ENCODE measurements at regions not wholly inside any gene's neighbourhood (a gene's known extent, or its start where the extent isn't known, plus 50 kb on each side); places are given as distances from the start of the nearest gene placed in this dataset.

GRCh38 chr16:74183601-74184360 is 112.8 kb upstream of the PSMD7 start:
- H3K4me3 Mint-ChIP-seq, result no peak overlapping the region

GRCh38 chr16:74169687-74170376 is 126.8 kb upstream of the PSMD7 start:
- TF ChIP-seq, protein P1, sequence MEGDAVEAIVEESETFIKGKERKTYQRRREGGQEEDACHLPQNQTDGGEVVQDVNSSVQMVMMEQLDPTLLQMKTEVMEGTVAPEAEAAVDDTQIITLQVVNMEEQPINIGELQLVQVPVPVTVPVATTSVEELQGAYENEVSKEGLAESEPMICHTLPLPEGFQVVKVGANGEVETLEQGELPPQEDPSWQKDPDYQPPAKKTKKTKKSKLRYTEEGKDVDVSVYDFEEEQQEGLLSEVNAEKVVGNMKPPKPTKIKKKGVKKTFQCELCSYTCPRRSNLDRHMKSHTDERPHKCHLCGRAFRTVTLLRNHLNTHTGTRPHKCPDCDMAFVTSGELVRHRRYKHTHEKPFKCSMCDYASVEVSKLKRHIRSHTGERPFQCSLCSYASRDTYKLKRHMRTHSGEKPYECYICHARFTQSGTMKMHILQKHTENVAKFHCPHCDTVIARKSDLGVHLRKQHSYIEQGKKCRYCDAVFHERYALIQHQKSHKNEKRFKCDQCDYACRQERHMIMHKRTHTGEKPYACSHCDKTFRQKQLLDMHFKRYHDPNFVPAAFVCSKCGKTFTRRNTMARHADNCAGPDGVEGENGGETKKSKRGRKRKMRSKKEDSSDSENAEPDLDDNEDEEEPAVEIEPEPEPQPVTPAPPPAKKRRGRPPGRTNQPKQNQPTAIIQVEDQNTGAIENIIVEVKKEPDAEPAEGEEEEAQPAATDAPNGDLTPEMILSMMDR (conservative IDR thresholded peaks at IDR 0.05), result no peak
- peak overlapping the region; percentile 35 for H3K27ac Mint-ChIP-seq
- no peaks in the 10 kb centered on the region for H3K36me3 Mint-ChIP-seq
- no peaks in the 10 kb centered on the region for H3K27me3 Mint-ChIP-seq
- H3K4me3 Mint-ChIP-seq, result peak overlapping the region; percentile 46
- H3K9me3 Mint-ChIP-seq, result no peaks in the 10 kb centered on the region
- no peak for DNase-seq (ENCODE audit: extremely low spot score, unreplicated experiment)
- peaks cover 20% of the 10 kb centered on the region for H3K4me1 Mint-ChIP-seq (ENCODE audit: unreplicated experiment)

More at GRCh38 chr16:74183601-74184360, 112.8 kb upstream of the PSMD7 start:
- H3K4me1 Mint-ChIP-seq (ENCODE audit: unreplicated experiment), result peaks cover 10% of the 10 kb centered on the region
- H3K9me3 Mint-ChIP-seq, result peaks cover 12% of the 10 kb centered on the region
- TF ChIP-seq, protein P1 (conservative IDR thresholded peaks at IDR 0.05), result no peak
- no peaks in the 10 kb centered on the region for H3K27me3 Mint-ChIP-seq
- no peak overlapping the region for H3K27ac Mint-ChIP-seq
- no peak for DNase-seq (ENCODE audit: extremely low spot score, unreplicated experiment)
- H3K36me3 Mint-ChIP-seq, result no peaks in the 10 kb centered on the region

- H3K36me3 Mint-ChIP-seq, result no peaks in the 10 kb centered on the region
Observed at GRCh38 chr16:74169066-74169465, 127.5 kb upstream of the PSMD7 start.

GRCh38 chr16:74168445-74168844 is 128.2 kb upstream of the PSMD7 start:
- DNase-seq (ENCODE audit: extremely low spot score, unreplicated experiment), result no peak
- Mint-ChIP-seq H3K27ac (no peak overlapping the region), H3K9me3 (no peaks in the 10 kb centered on the region), H3K4me1 (ENCODE audit: unreplicated experiment) (peaks cover 20% of the 10 kb centered on the region), H3K27me3 (no peaks in the 10 kb centered on the region), H3K36me3 (no peaks in the 10 kb centered on the region), H3K4me3 (no peak overlapping the region)
- TF ChIP-seq, protein P1 (conservative IDR thresholded peaks at IDR 0.05), result no peak

More at GRCh38 chr16:74169066-74169465, 127.5 kb upstream of the PSMD7 start:
- Mint-ChIP-seq H3K27ac (no peak overlapping the region), H3K4me1 (ENCODE audit: unreplicated experiment) (peaks cover 20% of the 10 kb centered on the region), H3K9me3 (no peaks in the 10 kb centered on the region), H3K27me3 (no peaks in the 10 kb centered on the region), H3K4me3 (no peak overlapping the region)
- no peak for DNase-seq (ENCODE audit: extremely low spot score, unreplicated experiment)
- TF ChIP-seq, protein P1 (conservative IDR thresholded peaks at IDR 0.05), result no peak

DNA sequence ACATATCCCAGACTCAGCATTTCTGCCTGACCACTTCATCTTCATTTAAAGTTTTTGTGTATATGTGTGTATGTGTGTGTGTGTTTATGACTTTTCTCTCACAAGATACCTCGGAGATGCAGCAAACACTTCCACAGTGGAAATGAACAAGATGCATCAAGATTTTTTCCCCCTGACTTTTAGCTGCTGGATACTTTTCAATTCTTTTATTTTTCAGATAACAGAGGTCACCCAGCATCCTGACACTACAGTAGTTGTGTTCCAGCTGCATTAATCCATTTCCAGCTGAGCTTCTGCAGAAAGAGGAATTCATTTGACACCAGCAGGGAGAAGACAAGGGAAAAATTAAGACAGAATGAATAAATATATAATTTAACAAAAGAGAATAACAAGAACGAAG is 130.2 kb upstream of the PSMD7 start:
- DNase-seq (ENCODE audit: extremely low spot score, unreplicated experiment), result no peak
- no peak overlapping the region for H3K27ac Mint-ChIP-seq
- no peak overlapping the region for H3K4me3 Mint-ChIP-seq
- H3K27me3 Mint-ChIP-seq, result no peaks in the 10 kb centered on the region
- H3K36me3 Mint-ChIP-seq, result no peaks in the 10 kb centered on the region
- no peaks in the 10 kb centered on the region for H3K9me3 Mint-ChIP-seq
- H3K4me1 Mint-ChIP-seq (ENCODE audit: unreplicated experiment), result peaks cover 20% of the 10 kb centered on the region
- TF ChIP-seq, protein P1 (conservative IDR thresholded peaks at IDR 0.05), result no peak
